Mesenchymal stem cell (in vitro differentiated cells and primary cell): ENCODE measurements at regions not wholly inside any gene's neighbourhood (a gene's known extent, or its start where the extent isn't known, plus 50 kb on each side); places are given as distances from the start of the nearest gene placed in this dataset.
"Not testable (repeated sequence)": the region's sequence is repeated elsewhere in the genome, so short reads cannot be mapped to it uniquely, and the experiment has no call there.

ENCODE experiments used
- DNase-seq: peaks from one replicate; pipeline ENCODE4 v3.0.0-alpha.2; 2013
- H2AFZ ChIP-seq: one replicate; pipeline ENCODE4 v1.6.1; 2013; ENCODE audit warnings: low read depth, mild to moderate bottlenecking, control low read depth, inconsistent platforms, low read length, moderate library complexity
- H2AK5ac ChIP-seq: 2 replicates; pipeline ENCODE4 v1.6.1; 2013; ENCODE audit warnings: low read length, moderate library complexity, mild to moderate bottlenecking, inconsistent platforms; ENCODE audit not compliant: severe bottlenecking
- H2BK120ac ChIP-seq: one replicate; pipeline ENCODE4 v1.6.1; 2013; ENCODE audit warnings: low read depth, mild to moderate bottlenecking, inconsistent platforms, low read length, moderate library complexity
- H2BK12ac ChIP-seq, 2 experiments: one replicate each; pipeline ENCODE4 v1.6.1; 2013; ENCODE audit warnings: inconsistent platforms in 2 of 2, low read length in 2 of 2, mild to moderate bottlenecking in 2 of 2, moderate library complexity in 2 of 2, control low read depth in 1 of 2
- H2BK15ac ChIP-seq: one replicate; pipeline ENCODE4 v1.6.1; 2013; ENCODE audit warnings: mild to moderate bottlenecking, low read depth, inconsistent platforms; ENCODE audit not compliant: poor library complexity, severe bottlenecking
- H2BK5ac ChIP-seq: 2 replicates; pipeline ENCODE4 v1.6.1; 2013; ENCODE audit warnings: low read depth, mild to moderate bottlenecking, low read length, control low read depth, inconsistent platforms; ENCODE audit not compliant: poor library complexity, severe bottlenecking
- H3K14ac ChIP-seq, 2 experiments: one replicate each; pipeline ENCODE4 v1.6.1; 2013; ENCODE audit warnings: inconsistent platforms in 2 of 2, low read length in 2 of 2, control low read depth in 1 of 2, mild to moderate bottlenecking in 1 of 2, moderate library complexity in 1 of 2
- H3K18ac ChIP-seq, 2 experiments: one replicate each; pipeline ENCODE4 v1.6.1; 2013; ENCODE audit warnings: inconsistent platforms in 2 of 2, low read length in 2 of 2, control low read depth in 1 of 2, low read depth in 1 of 2, mild to moderate bottlenecking in 1 of 2
- H3K23ac ChIP-seq, 2 experiments: one replicate each; pipeline ENCODE4 v1.6.1; 2013; ENCODE audit warnings: inconsistent platforms in 2 of 2, low read length in 2 of 2, mild to moderate bottlenecking in 2 of 2, moderate library complexity in 2 of 2, control low read depth in 1 of 2
- H3K27ac ChIP-seq: 2 replicates; pipeline ENCODE4 v1.5.1; 2013; ENCODE audit warnings: mild to moderate bottlenecking, moderate library complexity, low read length, control low read depth, inconsistent platforms; ENCODE audit not compliant: poor library complexity, severe bottlenecking
- H3K27me3 ChIP-seq, 2 experiments: 2 replicates each; pipeline versions ENCODE4 v1.6.1 to v1.7.0; 2013; ENCODE audit warnings: low read length in 2 of 2, mild to moderate bottlenecking in 2 of 2, moderate library complexity in 2 of 2, control low read depth in 1 of 2, inconsistent platforms in 1 of 2; ENCODE audit not compliant: control insufficient read depth in 1 of 2, insufficient read depth in 1 of 2
- H3K36me3 ChIP-seq, 2 experiments: 2 replicates each; pipeline versions ENCODE4 v1.6.1 to v1.7.0; 2013; ENCODE audit warnings: low read length in 2 of 2, control low read depth in 1 of 2, inconsistent platforms in 1 of 2, low read depth in 1 of 2, mild to moderate bottlenecking in 1 of 2; ENCODE audit not compliant: insufficient read depth in 2 of 2, control insufficient read depth in 1 of 2
- H3K4ac ChIP-seq, 2 experiments: one replicate each; pipeline ENCODE4 v1.6.1; 2013; ENCODE audit warnings: inconsistent platforms in 2 of 2, low read length in 2 of 2, mild to moderate bottlenecking in 2 of 2, moderate library complexity in 2 of 2, control low read depth in 1 of 2, low read depth in 1 of 2
- H3K4me1 ChIP-seq: 2 replicates; pipeline ENCODE4 v1.6.1; 2013; ENCODE audit warnings: low read depth, low read length, control low read depth; ENCODE audit not compliant: control insufficient read depth, insufficient read depth
- H3K4me2 ChIP-seq: 2 replicates; pipeline ENCODE4 v1.6.1; 2013; ENCODE audit warnings: low read length, mild to moderate bottlenecking, inconsistent platforms; ENCODE audit not compliant: poor library complexity, severe bottlenecking
- H3K4me3 ChIP-seq, 2 experiments: 2 replicates each; pipeline versions ENCODE4 v1.5.1 to v1.7.0; 2013; ENCODE audit warnings: low read length in 2 of 2, mild to moderate bottlenecking in 2 of 2, control low read depth in 1 of 2, low read depth in 1 of 2; ENCODE audit not compliant: insufficient read depth in 1 of 2
- H3K79me1 ChIP-seq: replicated peaks from 2 replicates; pipeline ENCODE4 v1.6.1; 2013; ENCODE audit warnings: mild to moderate bottlenecking, control low read depth, low read length, inconsistent platforms; ENCODE audit not compliant: poor library complexity, severe bottlenecking
- H3K9ac ChIP-seq: 2 replicates; pipeline ENCODE4 v1.7.0; 2013; ENCODE audit warnings: mild to moderate bottlenecking, low read length, moderate library complexity
- H3K9me3 ChIP-seq: 2 replicates; pipeline ENCODE4 v1.7.0; 2013; ENCODE audit warnings: mild to moderate bottlenecking, low read length; ENCODE audit not compliant: control insufficient read depth
- H4K8ac ChIP-seq: one replicate; pipeline ENCODE4 v1.6.1; 2013; ENCODE audit warnings: inconsistent platforms, mild to moderate bottlenecking, low read length, moderate library complexity
- H4K91ac ChIP-seq: one replicate; pipeline ENCODE4 v1.6.1; 2013; ENCODE audit warnings: mild to moderate bottlenecking, low read length, inconsistent platforms
- WGBS: methylation state at CpG from one replicate; pipeline ENCODE4 v1.1.7; 2013; ENCODE audit warnings: mixed read lengths; 5-methylcytosine and 5-hydroxymethylcytosine counted together

- WGBS = no CpG with 5 or more reads among the region's 7 CpGs
- no peak overlapping the region for H3K9ac ChIP-seq
- no peak overlapping the region for H3K4ac ChIP-seq
- no peak overlapping the region for H2AFZ ChIP-seq
- H3K27ac ChIP-seq = no peak overlapping the region
- H2BK15ac ChIP-seq = no peak overlapping the region
- H4K91ac ChIP-seq = no peak overlapping the region
- no peak overlapping the region for H2BK5ac ChIP-seq
- no peaks in the 10 kb centered on the region for H3K9me3 ChIP-seq
- H3K18ac ChIP-seq = no peak overlapping the region
- no peak for DNase-seq
- H3K14ac ChIP-seq = no peak overlapping the region
- H3K27me3 ChIP-seq = peaks cover 0 to 14% of the 10 kb centered on the region in 2 experiments
- H2BK120ac ChIP-seq = no peak overlapping the region
- H2AK5ac ChIP-seq = no peak overlapping the region
- no peaks in the 10 kb centered on the region for H3K4me1 ChIP-seq
- H3K4me2 ChIP-seq = no peak overlapping the region
- H3K36me3 ChIP-seq = no peaks in the 10 kb centered on the region
- H3K23ac ChIP-seq = no peak overlapping the region
- H3K79me1 ChIP-seq = no peaks in the 10 kb centered on the region
- no peak overlapping the region for H2BK12ac ChIP-seq
- H4K8ac ChIP-seq = no peak overlapping the region
- H3K4me3 ChIP-seq = no peak overlapping the region
Measured at GRCh38 chr2:88919087-88919738, 227.7 kb downstream of the RPIA start.

GRCh38 chr2:88920399-88920798 is 228.9 kb downstream of the RPIA start:
- H2AFZ ChIP-seq, H3K9ac ChIP-seq, H3K79me1 ChIP-seq, H3K18ac ChIP-seq, H4K8ac ChIP-seq, H3K14ac ChIP-seq, H3K27ac ChIP-seq, H2AK5ac ChIP-seq, H2BK120ac ChIP-seq, H3K36me3 ChIP-seq, H2BK15ac ChIP-seq, H3K4me3 ChIP-seq, H3K4me2 ChIP-seq, H3K4ac ChIP-seq, H4K91ac ChIP-seq, H2BK12ac ChIP-seq, H3K4me1 ChIP-seq, H2BK5ac ChIP-seq, H3K9me3 ChIP-seq, H3K23ac ChIP-seq, DNase-seq: not testable (repeated sequence)
- WGBS = 91% methylated on average over 31 of the region's 31 CpGs
- H3K27me3 ChIP-seq = peaks cover 0 to 14% of the 10 kb centered on the region in 2 experiments

- no peak overlapping the region for H3K23ac ChIP-seq
- no peak overlapping the region for H3K27ac ChIP-seq
- H3K9me3 ChIP-seq = no peaks in the 10 kb centered on the region
- no peak overlapping the region for H4K91ac ChIP-seq
- DNase-seq = no peak
- H3K4me2 ChIP-seq = no peak overlapping the region
- no peak overlapping the region for H3K18ac ChIP-seq
- H2BK15ac ChIP-seq = no peak overlapping the region
- H3K4me1 ChIP-seq = no peaks in the 10 kb centered on the region
- H2AK5ac ChIP-seq = no peak overlapping the region
- H4K8ac ChIP-seq = no peak overlapping the region
- H2BK120ac ChIP-seq = no peak overlapping the region
- no peaks in the 10 kb centered on the region for H3K27me3 ChIP-seq
- H2BK5ac ChIP-seq = no peak overlapping the region
- H3K36me3 ChIP-seq = no peaks in the 10 kb centered on the region
- no peak overlapping the region for H3K4ac ChIP-seq
- no peaks in the 10 kb centered on the region for H3K79me1 ChIP-seq
- H3K14ac ChIP-seq = no peak overlapping the region
- no peak overlapping the region for H3K4me3 ChIP-seq
- no CpG with 5 or more reads among the region's 1 CpG for WGBS
- H2AFZ ChIP-seq = no peak overlapping the region
- no peak overlapping the region for H2BK12ac ChIP-seq
- no peak overlapping the region for H3K9ac ChIP-seq
Measured at GRCh38 chr2:88924533-88924932, 233.1 kb downstream of the RPIA start.

- no peak overlapping the region for H3K18ac ChIP-seq
- H3K23ac ChIP-seq = no peak overlapping the region
- no peak overlapping the region for H3K9ac ChIP-seq
- no peaks in the 10 kb centered on the region for H3K9me3 ChIP-seq
- H2AK5ac ChIP-seq = no peak overlapping the region
- H3K4me2 ChIP-seq = no peak overlapping the region
- H4K91ac ChIP-seq = no peak overlapping the region
- no peak overlapping the region for H3K14ac ChIP-seq
- H3K27me3 ChIP-seq = peaks cover 0 to 1% of the 10 kb centered on the region in 2 experiments
- no peak overlapping the region for H2BK12ac ChIP-seq
- H2AFZ ChIP-seq = no peak overlapping the region
- no peak overlapping the region for H3K27ac ChIP-seq
- no peak overlapping the region for H4K8ac ChIP-seq
- H3K4ac ChIP-seq = no peak overlapping the region
- no peak overlapping the region for H3K4me3 ChIP-seq
- H3K79me1 ChIP-seq = no peaks in the 10 kb centered on the region
- no peak overlapping the region for H2BK5ac ChIP-seq
- DNase-seq = no peak
- H3K36me3 ChIP-seq = no peaks in the 10 kb centered on the region
- H3K4me1 ChIP-seq = no peaks in the 10 kb centered on the region
- no peak overlapping the region for H2BK15ac ChIP-seq
- no peak overlapping the region for H2BK120ac ChIP-seq
- WGBS = 92% methylated on average over 17 of the region's 19 CpGs
Measured at GRCh38 chr2:88925770-88926462, 234.4 kb downstream of the RPIA start.
